Liver (tissue), 7 donors: ENCODE measurements at regions not wholly inside any gene's neighbourhood (a gene's known extent, or its start where the extent isn't known, plus 50 kb on each side); places are given as distances from the start of the nearest gene placed in this dataset.

Source experiments
- DNase-seq: peaks from one replicate; pipeline ENCODE4 v3.0.0-alpha.2; 2017; ENCODE audit warnings: low spot score
- H3K27ac ChIP-seq, 2 donors: one replicate each; pipeline ENCODE4 v1.7.0; 2013; ENCODE audit warnings: inconsistent platforms in 2 of 2, low read length in 2 of 2, control low read depth in 1 of 2, low read depth in 1 of 2, mild to moderate bottlenecking in 1 of 2
- H3K27me3 ChIP-seq, 4 donors: one replicate each; pipeline versions ENCODE4 v1.6.1 to v1.7.0; 2013; ENCODE audit warnings: low read length in 3 of 4, inconsistent platforms in 1 of 4, mild to moderate bottlenecking in 1 of 4, moderate library complexity in 1 of 4; ENCODE audit not compliant: control insufficient read depth in 4 of 4, insufficient read depth in 4 of 4
- H3K36me3 ChIP-seq, 4 donors: one replicate each; pipeline versions ENCODE4 v1.6.1 to v1.7.0; 2013; ENCODE audit warnings: low read length in 3 of 4, mild to moderate bottlenecking in 3 of 4, low read depth in 1 of 4, moderate library complexity in 1 of 4; ENCODE audit not compliant: control insufficient read depth in 4 of 4, insufficient read depth in 3 of 4
- H3K4me1 ChIP-seq, 4 donors: one replicate each; pipeline versions ENCODE4 v1.6.1 to v1.7.0; 2013; ENCODE audit warnings: low read length in 3 of 4, mild to moderate bottlenecking in 3 of 4, moderate library complexity in 1 of 4; ENCODE audit not compliant: control insufficient read depth in 4 of 4, insufficient read depth in 4 of 4
- H3K4me3 ChIP-seq, 3 donors: one replicate each; pipeline versions ENCODE4 v1.6.1 to v1.7.0; 2013; ENCODE audit warnings: low read length in 3 of 3, control low read depth in 1 of 3, low read depth in 1 of 3, mild to moderate bottlenecking in 1 of 3
- H3K9ac ChIP-seq, 2 donors: one replicate each; pipeline ENCODE4 v1.7.0; 2013; ENCODE audit warnings: low read length in 2 of 2, mild to moderate bottlenecking in 2 of 2, moderate library complexity in 2 of 2, control low read depth in 1 of 2, low read depth in 1 of 2
- H3K9me3 ChIP-seq, 4 donors: one replicate each; pipeline versions ENCODE4 v1.6.1 to v1.7.0; 2013; ENCODE audit warnings: low read length in 3 of 4; ENCODE audit not compliant: control insufficient read depth in 4 of 4
- EGR1 ChIP-seq, 2 donors: IDR thresholded peaks; 2 replicates each; pipeline ENCODE4 v1.6.1; 2016 to 2018; ENCODE audit warnings: antibody characterized with exemption in 2 of 2, low read depth in 2 of 2
- FOXA1 ChIP-seq: IDR thresholded peaks from 2 replicates; pipeline ENCODE4 v1.6.1; 2016; ENCODE audit warnings: antibody characterized with exemption
- FOXA2 ChIP-seq: IDR thresholded peaks from 2 replicates; pipeline ENCODE4 v1.6.1; 2016; ENCODE audit warnings: antibody characterized with exemption
- HNF4G ChIP-seq: IDR thresholded peaks from 2 replicates; pipeline ENCODE4 v1.6.1; 2016; ENCODE audit warnings: antibody characterized with exemption
- NR2F2 ChIP-seq: IDR thresholded peaks from 2 replicates; pipeline ENCODE4 v1.6.1; 2016; ENCODE audit warnings: antibody characterized with exemption
- RXRA ChIP-seq, 2 donors: IDR thresholded peaks; 2 replicates each; pipeline ENCODE4 v1.6.1; 2017 to 2018; ENCODE audit warnings: antibody characterized with exemption in 2 of 2, mild to moderate bottlenecking in 1 of 2
- SP1 ChIP-seq: IDR thresholded peaks from 2 replicates; pipeline ENCODE4 v1.6.1; 2018; ENCODE audit warnings: antibody characterized with exemption, mild to moderate bottlenecking
- TAF1 ChIP-seq: conservative IDR thresholded peaks from 2 replicates; pipeline ENCODE4 v1.6.1; 2016; ENCODE audit warnings: antibody characterized with exemption, mild to moderate bottlenecking
- YY1 ChIP-seq: IDR thresholded peaks from 2 replicates; pipeline ENCODE4 v1.6.1; 2016; ENCODE audit warnings: antibody characterized with exemption, mild to moderate bottlenecking
- WGBS: extraction: QIAGEN DNeasy Blood & Tissue Kit; methylation state at CpG from one replicate; pipeline ENCODE4 v1.1.7; 2013; 5-methylcytosine and 5-hydroxymethylcytosine counted together
- TF ChIP-seq, protein P1 (sequence below): IDR thresholded peaks from 2 replicates; pipeline ENCODE4 v1.6.1; 2016; ENCODE audit warnings: antibody characterized with exemption
- TF ChIP-seq, protein P2 (sequence below): IDR thresholded peaks from 2 replicates; pipeline ENCODE4 v1.6.1; 2016; ENCODE audit warnings: antibody characterized with exemption
- TF ChIP-seq, protein P3 (sequence below): IDR thresholded peaks from 2 replicates; pipeline ENCODE4 v1.6.1; 2016; ENCODE audit warnings: antibody characterized with exemption
- TF ChIP-seq, protein P4 (sequence below): IDR thresholded peaks from 2 replicates; pipeline ENCODE4 v1.6.1; 2016; ENCODE audit warnings: antibody characterized with exemption, mild to moderate bottlenecking
- donor health status: healthy.
- donor health status: healthy.
- donor health status: healthy.
- donor health status: healthy.

DNA sequence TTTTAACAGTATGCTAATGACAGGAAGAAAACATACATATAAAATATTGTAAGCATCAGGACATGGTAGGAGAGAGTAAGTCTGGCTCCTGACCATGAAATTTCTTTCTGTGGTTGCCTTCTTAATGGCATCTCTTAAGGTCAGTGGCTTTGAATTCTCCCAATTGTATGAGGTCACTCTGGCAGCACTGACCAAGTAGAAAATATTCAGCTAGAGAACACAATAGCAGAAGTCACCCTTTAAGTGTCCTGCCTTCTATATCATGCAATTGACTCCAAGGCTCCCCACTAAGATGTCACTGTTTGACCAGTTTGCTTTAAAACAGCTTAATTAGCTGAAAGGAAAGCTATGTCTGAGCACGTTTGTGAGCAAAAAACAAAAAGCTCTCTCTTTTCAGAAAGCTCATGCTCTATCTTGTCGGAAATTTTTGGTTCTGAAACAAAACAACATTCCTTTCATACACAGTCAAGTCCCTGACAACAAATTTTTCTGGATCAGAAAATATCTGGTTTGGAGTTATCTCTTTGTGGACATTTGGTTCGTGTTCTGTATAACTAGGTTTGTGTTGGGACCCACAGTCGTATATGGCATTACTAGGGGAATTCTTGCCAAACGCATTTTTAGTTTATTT, 120.9 kb upstream of the IFNGR1 start:
- DNase-seq = no peak
- H3K4me3 ChIP-seq = no peak overlapping the region
- WGBS = 75% methylated on average over 5 of the region's 5 CpGs

DNA sequence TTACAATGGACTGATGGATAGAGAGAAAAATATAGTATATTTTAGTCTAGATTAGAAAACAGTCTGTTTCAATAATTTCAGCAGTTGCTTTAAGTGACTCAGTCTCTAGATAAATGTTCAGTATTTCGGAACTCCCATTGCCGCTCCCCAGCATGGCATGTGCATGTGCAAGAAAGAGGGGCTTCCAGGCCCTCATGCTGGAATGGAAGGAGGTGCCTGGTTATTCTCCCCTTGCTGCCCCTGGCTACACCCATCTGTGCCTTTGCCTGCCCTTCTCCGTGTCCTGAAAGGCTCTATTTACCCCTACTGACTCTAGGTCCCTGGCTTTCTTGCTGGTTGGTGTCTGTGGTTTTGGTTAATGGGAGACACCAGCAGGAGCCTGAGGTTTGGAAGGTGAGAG, 115.7 kb upstream of the IFNGR1 start:
- Histone ChIP-seq H3K9me3 (no peaks in the 10 kb centered on the region), H3K36me3 (peaks cover 0 to 2% (median 0%) of the 10 kb centered on the region in 4 donors), H3K4me1 (no peaks in the 10 kb centered on the region), H3K9ac (no peak overlapping the region), H3K27me3 (no peaks in the 10 kb centered on the region), H3K4me3 (no peak overlapping the region), H3K27ac (no peak overlapping the region)
- WGBS = 96% methylated on average over 3 of the region's 3 CpGs
- TF ChIP-seq TAF1 (no peak), SP1 (no peak), FOXA1 (no peak), NR2F2 (no peak), YY1 (no peak)
- TF ChIP-seq, protein P1, sequence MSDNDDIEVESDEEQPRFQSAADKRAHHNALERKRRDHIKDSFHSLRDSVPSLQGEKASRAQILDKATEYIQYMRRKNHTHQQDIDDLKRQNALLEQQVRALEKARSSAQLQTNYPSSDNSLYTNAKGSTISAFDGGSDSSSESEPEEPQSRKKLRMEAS = no peak
- TF ChIP-seq, protein P2, sequence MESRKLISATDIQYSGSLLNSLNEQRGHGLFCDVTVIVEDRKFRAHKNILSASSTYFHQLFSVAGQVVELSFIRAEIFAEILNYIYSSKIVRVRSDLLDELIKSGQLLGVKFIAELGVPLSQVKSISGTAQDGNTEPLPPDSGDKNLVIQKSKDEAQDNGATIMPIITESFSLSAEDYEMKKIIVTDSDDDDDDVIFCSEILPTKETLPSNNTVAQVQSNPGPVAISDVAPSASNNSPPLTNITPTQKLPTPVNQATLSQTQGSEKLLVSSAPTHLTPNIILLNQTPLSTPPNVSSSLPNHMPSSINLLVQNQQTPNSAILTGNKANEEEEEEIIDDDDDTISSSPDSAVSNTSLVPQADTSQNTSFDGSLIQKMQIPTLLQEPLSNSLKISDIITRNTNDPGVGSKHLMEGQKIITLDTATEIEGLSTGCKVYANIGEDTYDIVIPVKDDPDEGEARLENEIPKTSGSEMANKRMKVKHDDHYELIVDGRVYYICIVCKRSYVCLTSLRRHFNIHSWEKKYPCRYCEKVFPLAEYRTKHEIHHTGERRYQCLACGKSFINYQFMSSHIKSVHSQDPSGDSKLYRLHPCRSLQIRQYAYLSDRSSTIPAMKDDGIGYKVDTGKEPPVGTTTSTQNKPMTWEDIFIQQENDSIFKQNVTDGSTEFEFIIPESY = no peak
- TF ChIP-seq, protein P3, sequence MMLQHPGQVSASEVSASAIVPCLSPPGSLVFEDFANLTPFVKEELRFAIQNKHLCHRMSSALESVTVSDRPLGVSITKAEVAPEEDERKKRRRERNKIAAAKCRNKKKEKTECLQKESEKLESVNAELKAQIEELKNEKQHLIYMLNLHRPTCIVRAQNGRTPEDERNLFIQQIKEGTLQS = no peak
- no peak for DNase-seq

More for the DNA sequence above, 120.9 kb upstream of the IFNGR1 start:
- Histone ChIP-seq H3K4me1 (peaks cover 0 to 17% (median 13%) of the 10 kb centered on the region in 4 donors), H3K9ac (no peak overlapping the region), H3K27ac (no peak overlapping the region), H3K27me3 (no peaks in the 10 kb centered on the region), H3K36me3 (no peaks in the 10 kb centered on the region), H3K9me3 (no peaks in the 10 kb centered on the region)
- TF ChIP-seq, protein P4, sequence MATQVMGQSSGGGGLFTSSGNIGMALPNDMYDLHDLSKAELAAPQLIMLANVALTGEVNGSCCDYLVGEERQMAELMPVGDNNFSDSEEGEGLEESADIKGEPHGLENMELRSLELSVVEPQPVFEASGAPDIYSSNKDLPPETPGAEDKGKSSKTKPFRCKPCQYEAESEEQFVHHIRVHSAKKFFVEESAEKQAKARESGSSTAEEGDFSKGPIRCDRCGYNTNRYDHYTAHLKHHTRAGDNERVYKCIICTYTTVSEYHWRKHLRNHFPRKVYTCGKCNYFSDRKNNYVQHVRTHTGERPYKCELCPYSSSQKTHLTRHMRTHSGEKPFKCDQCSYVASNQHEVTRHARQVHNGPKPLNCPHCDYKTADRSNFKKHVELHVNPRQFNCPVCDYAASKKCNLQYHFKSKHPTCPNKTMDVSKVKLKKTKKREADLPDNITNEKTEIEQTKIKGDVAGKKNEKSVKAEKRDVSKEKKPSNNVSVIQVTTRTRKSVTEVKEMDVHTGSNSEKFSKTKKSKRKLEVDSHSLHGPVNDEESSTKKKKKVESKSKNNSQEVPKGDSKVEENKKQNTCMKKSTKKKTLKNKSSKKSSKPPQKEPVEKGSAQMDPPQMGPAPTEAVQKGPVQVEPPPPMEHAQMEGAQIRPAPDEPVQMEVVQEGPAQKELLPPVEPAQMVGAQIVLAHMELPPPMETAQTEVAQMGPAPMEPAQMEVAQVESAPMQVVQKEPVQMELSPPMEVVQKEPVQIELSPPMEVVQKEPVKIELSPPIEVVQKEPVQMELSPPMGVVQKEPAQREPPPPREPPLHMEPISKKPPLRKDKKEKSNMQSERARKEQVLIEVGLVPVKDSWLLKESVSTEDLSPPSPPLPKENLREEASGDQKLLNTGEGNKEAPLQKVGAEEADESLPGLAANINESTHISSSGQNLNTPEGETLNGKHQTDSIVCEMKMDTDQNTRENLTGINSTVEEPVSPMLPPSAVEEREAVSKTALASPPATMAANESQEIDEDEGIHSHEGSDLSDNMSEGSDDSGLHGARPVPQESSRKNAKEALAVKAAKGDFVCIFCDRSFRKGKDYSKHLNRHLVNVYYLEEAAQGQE = no peak
- TF ChIP-seq, protein P3 = no peak
- TF ChIP-seq, protein P2 = no peak
- TF ChIP-seq FOXA2 (no peak), EGR1 (IDR thresholded peaks at IDR 0.05; ENCODE audit: low read depth in 2 of 2) (no peak), RXRA (IDR thresholded peaks at IDR 0.05) (no peak), NR2F2 (no peak), HNF4G (no peak)
